ENCODE measurements at regions not wholly inside any gene's neighbourhood (a gene's known extent, or its start where the extent isn't known, plus 50 kb on each side); places are given as distances from the start of the nearest gene placed in this dataset.

DNA sequence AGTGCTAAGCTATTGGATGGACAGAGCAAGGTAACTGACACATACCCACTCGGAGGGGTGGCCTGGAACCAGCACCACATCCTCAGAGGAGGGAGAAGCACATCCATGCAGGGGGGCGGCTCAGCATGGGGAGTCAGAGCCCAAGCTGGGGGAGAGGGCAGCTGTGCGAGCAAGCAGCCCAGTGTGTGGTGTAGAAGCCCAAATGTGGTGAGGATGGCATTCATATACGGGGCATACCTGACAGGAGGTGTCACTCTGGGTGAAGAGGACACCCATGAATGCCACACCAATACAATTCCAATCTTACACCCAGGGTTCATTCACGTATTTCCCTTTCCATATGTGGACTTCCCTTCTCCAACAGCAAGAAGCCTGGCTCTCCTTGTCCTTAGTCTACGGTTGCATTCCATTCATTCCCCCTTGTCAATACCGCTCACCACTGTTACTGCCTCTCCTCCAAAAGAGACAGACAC is 58.7 kb upstream of the ACAN start:
- TF ChIP-seq, protein P1, sequence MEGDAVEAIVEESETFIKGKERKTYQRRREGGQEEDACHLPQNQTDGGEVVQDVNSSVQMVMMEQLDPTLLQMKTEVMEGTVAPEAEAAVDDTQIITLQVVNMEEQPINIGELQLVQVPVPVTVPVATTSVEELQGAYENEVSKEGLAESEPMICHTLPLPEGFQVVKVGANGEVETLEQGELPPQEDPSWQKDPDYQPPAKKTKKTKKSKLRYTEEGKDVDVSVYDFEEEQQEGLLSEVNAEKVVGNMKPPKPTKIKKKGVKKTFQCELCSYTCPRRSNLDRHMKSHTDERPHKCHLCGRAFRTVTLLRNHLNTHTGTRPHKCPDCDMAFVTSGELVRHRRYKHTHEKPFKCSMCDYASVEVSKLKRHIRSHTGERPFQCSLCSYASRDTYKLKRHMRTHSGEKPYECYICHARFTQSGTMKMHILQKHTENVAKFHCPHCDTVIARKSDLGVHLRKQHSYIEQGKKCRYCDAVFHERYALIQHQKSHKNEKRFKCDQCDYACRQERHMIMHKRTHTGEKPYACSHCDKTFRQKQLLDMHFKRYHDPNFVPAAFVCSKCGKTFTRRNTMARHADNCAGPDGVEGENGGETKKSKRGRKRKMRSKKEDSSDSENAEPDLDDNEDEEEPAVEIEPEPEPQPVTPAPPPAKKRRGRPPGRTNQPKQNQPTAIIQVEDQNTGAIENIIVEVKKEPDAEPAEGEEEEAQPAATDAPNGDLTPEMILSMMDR (conservative IDR thresholded peaks at IDR 0.05): no peak
- TF ChIP-seq EZH2 (IDR thresholded peaks at IDR 0.05; ENCODE audit: low read depth): no peak
